Cardiac septum (tissue), 1 donor: ENCODE measurements at regions not wholly inside any gene's neighbourhood (a gene's known extent, or its start where the extent isn't known, plus 50 kb on each side); places are given as distances from the start of the nearest gene placed in this dataset.

Experiments
- DNase-seq: peaks from one replicate; pipeline ENCODE4 v3.0.0-alpha.2; 2020; ENCODE audit warnings: low spot score
- intact Hi-C: fragments of 100-400 bp; cut with DNase I; formaldehyde crosslinking; loops from one replicate; pipeline ENCODE4 v1.14.0; 2022
- donor health status: DM: no; HTN: no; CAD: no.

DNA sequence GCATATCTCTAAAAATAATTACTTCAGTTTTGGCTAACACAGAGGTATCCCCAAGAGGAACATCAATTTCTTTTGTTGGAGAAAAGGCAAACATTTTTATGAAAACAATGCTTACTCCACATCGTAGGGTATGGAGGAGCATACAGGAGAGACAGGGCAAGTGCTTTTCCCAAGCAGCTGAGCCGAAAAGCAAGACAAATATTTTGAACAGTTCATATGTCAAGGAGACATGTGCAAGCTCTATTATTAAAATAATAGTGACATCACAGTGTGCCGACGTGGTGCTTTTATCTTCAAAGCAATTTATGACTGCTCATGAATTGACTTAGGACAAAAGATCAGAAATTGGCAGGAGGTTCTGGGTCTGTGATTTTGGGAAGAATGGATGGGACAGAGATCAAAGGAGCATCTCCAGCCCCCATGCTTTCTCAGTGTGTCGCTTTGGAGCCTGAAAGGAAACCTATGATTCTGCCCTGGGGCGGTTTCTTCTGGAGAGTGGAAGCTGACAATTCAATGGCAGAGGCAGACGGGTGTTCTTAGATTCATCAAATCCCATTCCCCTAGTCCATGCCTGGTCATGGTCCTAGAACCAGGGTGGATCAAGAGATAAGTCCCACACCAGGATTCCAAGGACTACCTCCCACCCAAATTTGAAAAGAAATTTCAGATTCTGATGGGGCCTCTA is 97.1 kb downstream of the JCAD start:
- no peak for DNase-seq
- intact Hi-C loops = no loop called here

DNA sequence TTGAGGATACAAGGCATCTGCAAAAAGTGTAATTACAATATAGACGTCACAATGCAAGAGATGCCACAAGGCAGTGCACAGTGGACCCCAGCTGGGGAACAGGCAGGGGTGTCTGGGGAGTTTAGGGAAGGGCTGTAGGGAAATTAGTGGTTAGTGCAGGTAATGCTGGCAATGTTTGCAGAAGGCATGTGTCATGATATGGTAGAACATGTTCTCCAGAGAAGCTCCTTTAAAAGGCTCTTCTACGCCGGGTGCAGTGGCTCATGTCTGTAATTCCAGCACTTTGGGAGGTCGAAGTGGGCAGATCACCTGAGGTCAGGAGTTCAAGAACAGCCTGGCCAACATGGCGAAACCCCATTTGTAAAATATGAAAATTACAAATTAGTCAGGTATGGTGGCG is 98.0 kb downstream of the JCAD start:
- intact Hi-C loops = no loop called here

DNA sequence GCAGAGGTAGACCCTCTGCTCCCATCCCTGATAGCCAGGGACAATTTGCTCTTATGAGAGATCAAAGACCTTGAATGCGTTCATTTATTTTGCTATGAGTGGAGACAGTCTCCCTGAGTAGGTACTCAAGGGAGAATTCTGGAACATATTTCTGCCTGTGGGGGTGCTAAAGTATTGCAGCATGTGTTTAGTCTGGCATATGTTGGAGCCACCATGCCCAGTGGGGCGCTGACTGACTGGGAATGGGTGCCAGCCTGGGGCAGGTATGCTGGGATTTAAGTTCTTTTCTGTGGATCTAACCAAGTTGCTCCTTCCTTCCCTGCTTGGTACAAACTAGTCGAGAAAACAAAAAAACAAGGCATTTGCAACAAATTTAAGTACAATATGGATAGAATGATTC is 99.1 kb downstream of the JCAD start:
- intact Hi-C loops = no loop called here
- no peak for DNase-seq

More for the DNA sequence above, 98.0 kb downstream of the JCAD start:
- DNase-seq = no peak

DNA sequence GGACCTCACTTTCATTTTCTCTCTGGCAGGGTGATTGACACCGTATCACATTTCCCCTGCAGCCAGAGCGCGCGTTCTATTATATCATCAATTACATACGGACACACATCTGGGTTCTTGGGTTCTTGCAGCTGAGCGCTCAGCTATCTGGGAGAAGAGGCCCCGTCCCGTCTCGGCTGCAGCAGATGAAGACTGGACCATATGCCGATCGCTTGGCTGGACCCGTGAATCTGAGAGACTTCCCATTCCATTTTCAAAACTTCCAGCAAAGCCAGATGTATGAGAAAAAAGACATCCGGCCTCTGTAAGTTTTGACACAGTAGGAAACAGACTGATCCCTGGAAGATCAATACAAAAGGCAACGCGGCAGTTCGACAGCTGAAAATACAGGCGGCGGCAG is 99.8 kb downstream of the JCAD start:
- no peak for DNase-seq
- intact Hi-C loops = no loop called here

DNA sequence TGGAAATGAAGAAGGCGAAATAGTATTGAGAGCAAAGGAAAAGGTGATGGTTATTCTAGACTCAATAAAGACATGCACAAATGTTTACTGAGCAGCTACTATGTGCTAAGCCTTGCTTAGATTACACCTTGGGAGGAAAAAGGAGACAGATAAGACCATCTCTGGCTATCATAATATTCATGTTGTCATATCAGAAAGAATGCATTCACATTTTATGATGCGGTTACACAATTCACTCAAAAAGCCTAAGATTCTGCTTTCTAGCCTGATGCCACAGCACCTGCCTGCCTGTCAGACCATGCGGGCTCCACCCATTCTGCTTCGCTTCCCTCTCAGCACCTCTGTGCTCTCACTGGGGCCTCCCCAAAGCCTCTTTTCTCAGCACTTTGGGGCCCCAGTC is 100.9 kb downstream of the JCAD start:
- no peak for DNase-seq
- intact Hi-C loops = no loop called here

DNA sequence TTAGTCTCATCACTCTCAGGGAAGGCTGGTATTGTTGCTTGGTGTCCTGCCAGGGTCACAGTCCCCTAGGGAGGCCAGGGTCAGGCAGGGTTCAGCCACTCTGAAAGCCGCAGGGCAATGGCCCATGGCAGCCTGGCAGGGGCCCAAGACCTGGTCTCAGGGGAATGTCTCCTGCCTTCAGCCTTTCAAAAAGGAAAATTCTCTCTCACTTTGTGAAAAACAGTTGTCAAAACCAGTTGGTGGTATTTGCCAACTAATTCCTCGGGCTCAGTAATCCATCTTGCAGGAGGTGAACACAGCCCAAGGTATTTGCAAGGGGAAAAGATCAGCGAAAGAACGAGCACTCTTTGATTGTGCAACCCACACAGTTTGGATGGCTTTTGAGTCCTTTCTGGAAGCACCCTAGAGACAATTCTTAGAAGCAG is 101.5 kb downstream of the JCAD start:
- intact Hi-C loops = no loop called here
- no peak for DNase-seq

DNA sequence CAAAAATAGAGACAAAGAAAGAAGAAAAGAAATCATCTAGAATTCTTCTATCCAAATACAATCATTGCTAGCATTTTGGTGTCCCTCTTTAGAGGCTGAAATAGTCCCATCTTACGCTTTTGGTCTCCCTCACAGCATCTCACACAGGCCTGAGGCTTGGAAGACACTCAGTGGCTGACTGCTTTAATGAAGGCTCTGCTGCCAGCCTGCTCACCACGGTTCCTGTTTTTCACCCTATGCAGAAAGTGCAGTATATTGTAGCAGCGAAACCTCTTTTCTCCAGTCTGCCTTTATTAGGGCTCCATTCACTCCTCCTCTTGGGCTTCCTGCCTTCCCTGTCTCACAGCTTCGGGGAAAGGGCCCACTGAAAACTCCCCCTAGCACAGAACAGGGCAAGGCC is 102.2 kb downstream of the JCAD start:
- intact Hi-C loops = no loop called here
- no peak for DNase-seq

DNA sequence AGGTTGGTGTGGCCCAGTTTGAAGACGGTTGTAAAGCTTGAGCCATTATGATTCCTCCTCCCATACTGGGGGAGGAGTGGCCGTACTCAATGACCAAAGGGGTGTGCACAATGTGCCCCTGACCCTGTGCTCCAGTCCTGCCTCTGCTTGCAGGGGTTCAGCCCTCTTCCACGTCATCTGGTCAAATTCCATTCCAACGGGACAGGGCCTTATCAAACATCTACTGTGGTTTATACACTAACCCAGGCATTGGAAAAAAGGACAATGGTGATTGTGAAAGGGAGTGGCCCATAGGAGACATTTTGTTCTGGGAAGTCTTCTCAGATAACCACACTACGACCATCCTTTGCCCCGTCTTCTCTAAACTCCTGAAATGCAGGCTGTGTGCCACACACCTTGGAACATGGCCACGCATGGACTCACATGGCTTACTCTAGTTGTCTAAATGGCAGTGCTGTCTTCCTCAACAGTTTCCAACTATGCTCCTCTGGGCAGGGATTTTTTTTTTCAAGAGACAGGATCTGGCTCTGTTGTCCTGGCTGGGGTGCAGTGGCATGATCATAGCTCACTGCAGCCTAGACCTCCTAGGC is 103.0 kb downstream of the JCAD start:
- DNase-seq = no peak
- intact Hi-C loops = no loop called here

DNA sequence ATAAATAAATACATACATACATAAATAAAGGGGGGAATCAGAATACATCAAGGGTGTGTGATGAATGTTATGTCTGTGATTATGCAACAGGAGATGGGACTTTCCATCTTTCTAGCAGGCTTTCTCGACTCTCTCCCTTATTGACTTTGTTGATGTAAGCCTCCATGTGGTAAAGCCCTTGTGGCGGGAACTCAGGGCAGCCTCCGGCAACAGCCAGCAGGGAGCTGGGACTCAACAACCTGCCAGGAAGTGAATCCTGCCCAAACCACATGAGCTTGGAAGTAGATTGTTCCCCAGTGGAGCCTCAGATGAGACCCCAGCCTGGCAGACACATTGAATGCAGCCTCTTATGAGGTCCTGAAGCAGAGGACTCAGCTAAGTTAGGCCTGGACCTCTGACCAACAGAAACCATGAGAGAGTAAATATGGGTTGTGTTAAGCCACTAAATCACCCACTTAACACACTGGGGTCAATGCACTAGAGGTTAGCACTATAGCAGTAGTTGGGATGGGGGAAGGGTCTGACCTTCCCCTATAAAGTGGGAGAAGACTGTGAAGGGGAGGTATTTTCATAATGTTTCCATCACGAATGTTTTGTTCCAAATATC is 104.0 kb downstream of the JCAD start:
- DNase-seq = no peak
- intact Hi-C loops = no loop called here

DNA sequence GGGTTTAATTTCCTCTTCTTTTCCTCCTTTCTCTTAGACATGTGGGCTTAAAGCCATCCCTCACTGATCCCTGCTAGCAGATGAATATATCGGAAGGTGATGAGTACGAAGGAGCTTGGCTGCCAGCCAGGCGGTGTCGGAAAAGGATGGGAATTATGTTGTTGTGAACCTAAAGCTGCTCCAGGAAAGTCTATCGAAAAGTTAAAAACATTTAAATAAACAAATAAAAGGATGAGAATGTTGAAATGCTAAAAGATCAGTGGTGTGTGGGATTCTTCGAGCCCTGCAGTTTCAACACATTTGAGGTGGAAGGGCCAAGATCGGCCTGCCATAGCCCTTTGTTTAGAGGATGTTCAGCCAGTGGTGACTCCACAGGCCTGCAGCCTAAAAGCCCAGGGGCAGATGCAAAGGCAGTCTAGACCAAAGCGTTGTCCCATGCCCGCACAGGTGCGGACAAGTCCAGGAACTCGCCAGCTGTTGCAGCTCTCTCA is 107.9 kb downstream of the JCAD start:
- intact Hi-C loops = no loop called here
- DNase-seq = no peak

DNA sequence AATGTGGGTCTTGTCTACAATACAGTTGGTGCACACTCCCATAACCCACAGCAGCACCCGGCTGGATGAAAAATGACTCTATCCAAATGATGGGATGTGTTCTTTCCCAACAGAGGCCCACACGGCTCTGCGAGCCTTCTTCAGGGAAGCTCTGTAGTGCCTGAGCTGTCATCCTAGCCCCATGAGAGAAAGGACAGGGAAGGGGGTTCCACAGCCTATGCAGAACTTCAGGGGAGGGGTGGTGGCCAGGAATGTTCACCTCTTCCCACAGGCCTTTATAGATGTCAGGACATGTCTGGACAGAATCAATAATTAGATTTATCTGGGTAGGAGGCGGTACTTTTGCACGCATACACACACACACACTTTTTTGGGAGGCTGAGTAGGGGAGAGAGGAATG is 109.0 kb downstream of the JCAD start:
- DNase-seq = no peak
- intact Hi-C loops = no loop called here

DNA sequence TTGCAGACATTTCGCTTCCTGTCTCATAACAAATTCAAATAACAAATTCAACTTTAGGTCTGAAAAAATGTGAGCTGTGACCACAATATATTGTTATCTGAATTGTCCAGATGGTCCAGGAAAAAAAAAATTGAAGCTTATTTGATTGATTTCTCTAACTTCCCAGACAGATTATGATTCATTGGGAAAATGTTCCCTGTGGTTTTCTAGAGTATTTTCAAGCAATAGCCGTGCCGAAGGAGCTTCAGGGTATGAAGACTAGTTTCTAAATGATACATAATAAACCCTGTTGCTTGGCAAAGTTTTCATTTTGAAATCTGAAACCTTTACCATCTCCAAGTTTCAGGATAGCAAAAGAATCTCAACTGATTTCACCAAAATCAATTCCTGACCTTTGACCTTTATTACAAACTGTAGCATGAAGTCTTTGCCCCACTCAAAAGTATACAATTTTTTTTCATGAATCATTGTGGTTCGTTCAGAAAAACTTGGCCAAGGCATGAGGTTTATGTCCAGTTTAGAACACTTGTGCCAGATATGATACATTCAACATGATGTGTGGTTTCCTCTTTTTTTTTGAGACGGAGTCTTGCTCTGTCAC is 109.9 kb downstream of the JCAD start:
- no peak for DNase-seq
- intact Hi-C loops = no loop called here

DNA sequence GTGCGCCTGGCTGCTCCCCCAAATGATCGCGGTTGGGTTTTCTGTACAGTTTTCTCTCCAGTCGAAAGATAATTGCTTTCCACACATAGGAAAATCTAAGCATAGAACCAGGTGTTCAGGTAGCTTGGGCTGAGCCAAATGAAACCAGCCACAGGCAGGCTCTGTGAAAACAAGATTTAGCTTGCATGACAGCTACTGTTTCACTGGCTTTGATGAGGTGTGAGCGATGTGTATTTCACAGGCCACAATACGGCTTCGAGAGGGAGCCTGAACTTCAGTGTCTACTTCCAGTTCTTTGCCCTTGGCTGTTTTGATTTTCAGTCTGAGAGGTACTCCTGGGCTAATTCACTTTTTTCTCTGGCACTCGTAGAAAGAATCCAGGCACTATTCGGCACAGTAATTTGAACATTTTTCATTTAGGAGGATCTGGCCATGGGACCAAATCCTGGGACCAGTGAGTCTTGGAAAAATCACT is 110.5 kb downstream of the JCAD start:
- DNase-seq = no peak
- intact Hi-C loops = no loop called here

DNA sequence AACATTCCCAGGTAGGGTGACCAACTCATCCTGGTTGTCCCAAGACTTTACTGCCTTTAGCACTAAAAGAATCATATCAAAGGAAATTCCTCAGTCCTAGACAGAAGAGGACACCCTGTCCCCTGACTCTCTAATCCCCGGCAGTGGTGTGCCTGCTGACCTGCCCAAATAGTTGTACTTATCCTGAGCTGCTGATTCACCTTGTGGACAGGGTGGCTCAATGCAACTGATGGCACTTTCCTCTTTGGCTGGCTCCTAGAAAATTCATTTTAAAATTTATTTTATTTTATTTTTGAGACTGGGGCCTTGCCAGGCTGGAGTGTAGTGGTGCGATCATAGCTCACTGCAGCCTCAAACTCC is 111.7 kb downstream of the JCAD start:
- no peak for DNase-seq
- intact Hi-C loops = no loop called here

DNA sequence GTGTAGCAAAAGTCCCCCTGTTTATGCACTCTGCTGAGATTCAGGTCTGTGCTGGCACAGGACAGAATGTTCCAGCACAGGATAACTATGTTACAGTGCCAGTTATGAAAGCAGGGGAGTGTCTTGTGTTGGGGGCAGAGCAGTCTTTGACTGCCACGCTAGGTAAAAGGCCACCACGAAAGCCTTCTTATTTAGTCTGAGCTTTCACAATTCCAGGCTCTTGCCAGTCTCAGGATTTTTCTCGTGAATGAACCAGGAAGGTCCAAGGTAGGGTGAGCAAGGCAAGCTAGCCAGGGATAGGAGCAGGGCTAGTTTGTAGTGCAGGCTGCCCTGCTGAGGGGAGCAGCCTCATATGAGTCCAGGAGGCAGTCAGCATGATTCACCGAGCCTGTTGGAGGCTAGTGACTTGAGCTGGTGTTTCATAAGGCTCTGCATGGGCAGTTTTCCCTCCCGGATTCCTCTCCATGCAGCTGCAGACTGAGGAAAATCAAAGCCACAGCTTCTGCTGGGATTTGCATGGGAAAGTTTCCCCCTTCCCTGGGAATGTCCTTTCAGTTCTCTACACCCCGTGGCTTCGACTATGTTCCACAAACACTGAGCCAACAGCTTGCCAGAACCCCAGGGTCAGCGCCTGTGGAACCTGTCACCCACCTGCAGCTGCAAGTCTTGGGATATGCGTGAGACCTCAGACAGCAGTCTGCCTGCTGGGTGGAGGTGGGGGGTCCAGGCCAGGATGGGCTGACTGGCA is 112.3 kb downstream of the JCAD start:
- DNase-seq = no peak
- intact Hi-C loops = no loop called here

DNA sequence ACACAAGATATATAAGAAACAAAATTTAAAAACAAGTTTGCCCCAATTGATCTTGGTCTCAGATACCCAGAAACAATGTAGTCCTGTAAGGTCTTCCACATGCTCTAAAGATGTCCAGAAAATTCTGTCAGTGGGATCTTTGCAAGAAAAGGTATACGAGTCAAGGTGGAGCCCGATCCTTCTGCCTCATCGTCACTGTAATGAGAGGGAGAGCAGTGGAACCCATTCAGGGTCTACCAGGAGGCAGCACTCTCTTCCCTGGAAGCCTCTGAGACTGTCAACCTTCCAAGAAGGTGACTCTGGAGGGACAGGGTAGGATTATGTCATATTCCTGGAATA is 112.8 kb downstream of the JCAD start:
- intact Hi-C loops = no loop called here
- DNase-seq = no peak

DNA sequence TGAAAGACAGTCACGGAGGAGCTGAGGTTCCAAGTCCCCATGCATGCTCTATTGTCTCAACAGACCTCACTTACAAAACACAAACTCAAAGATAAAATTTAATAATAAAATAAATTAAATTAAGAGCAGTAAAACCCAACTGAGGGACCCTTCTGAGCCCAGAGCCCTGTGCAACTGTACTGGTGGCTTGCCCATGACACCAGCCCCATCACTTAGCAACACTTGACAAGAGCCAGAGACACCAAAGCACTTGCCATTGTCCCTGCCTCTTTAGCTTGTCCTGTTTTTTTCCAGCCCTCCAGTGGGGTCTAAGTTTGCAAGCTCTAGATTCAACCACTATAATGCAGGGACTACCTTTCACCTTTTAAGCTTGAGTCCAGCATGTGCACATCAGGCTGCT is 117.9 kb downstream of the JCAD start:
- no peak for DNase-seq
- intact Hi-C loops = no loop called here

DNA sequence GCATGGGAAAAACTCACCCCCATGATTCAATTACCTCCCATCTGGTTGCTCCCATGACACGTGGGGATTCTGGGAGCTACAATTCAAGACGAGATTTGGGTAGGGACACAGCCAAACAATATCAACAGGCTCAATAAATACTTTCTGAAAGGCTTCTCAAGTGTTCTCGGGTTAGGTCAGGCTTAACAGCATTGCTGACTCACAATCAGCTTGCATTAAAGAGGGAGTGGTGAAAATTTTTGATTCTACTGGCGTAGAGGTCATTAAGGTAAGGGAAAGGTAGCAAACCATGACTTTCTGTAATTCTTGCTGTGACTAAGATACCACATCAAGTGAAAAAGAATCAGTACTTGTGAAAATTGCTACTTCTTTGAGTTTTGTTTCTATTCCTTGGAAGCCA is 126.4 kb downstream of the JCAD start:
- intact Hi-C loops = no loop called here
- DNase-seq = no peak

DNA sequence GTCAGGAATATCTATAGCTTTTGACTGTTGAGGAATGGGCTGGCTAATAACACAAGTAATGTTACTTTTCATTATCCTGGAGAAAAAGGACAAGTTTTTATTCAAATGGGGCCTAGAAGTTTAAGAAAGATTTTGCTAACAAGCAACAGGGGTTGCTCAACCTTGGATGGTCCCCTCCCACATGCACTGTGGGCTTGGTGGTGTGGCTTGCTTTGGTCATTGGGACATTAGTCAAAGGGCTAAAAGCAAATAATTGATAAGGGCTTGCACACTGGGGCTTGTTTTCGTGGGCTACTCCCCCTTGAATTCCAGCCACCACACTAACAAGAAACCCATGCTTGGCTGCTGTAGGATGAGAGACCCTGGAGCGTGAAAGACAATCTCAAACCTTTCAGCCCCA is 127.6 kb downstream of the JCAD start:
- intact Hi-C loops = no loop called here
- no peak for DNase-seq

DNA sequence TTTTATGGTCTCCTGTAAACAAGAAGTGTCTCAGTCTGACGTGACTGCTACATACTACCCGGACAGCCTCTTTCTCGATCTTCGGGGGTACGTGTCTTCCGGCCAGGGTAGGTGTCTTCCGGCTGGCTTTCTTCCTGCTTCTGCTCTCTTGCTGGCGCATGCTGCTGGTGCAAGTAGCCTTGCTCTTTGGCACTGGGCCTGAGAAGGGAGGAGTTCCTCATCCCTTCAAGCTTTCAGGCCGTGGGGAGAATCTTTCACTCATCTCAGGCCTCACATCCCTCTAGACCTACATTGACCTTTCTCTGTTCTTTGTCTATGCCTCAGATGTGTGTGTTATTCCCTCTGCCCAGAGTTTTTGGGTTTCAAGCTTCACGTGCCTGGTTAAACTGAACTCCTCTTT is 130.4 kb downstream of the JCAD start:
- intact Hi-C loops = no loop called here

More for the DNA sequence above, 130.4 kb downstream of the JCAD start:
- no peak for DNase-seq
